ENCODE measurements at regions not wholly inside any gene's neighbourhood (a gene's known extent, or its start where the extent isn't known, plus 50 kb on each side); places are given as distances from the start of the nearest gene placed in this dataset.

DNA sequence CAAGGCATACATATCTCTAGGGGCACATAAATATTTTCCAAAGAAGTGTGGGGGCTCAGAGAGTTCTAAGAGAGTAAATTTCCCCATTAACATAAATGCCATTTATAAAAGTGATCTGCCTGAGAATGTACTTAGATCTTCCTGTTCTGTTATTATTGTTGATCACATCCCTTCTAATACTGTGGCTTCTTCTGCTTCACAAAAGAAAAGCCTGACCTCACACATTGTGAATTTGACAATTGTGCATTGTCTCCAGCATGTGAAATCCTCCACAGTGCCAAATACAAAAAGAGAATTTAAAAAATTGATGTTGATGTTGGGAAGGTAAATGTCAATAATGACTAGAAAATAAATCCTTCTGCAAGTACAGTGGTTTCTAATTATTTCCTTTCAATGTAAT lies 330.5 kb upstream of the LRIG3 start:
- H3K27ac ChIP-seq, result no peak overlapping the region
- TF ChIP-seq ZFX (IDR thresholded peaks at IDR 0.05), result no peak
- TF ChIP-seq, protein P1, sequence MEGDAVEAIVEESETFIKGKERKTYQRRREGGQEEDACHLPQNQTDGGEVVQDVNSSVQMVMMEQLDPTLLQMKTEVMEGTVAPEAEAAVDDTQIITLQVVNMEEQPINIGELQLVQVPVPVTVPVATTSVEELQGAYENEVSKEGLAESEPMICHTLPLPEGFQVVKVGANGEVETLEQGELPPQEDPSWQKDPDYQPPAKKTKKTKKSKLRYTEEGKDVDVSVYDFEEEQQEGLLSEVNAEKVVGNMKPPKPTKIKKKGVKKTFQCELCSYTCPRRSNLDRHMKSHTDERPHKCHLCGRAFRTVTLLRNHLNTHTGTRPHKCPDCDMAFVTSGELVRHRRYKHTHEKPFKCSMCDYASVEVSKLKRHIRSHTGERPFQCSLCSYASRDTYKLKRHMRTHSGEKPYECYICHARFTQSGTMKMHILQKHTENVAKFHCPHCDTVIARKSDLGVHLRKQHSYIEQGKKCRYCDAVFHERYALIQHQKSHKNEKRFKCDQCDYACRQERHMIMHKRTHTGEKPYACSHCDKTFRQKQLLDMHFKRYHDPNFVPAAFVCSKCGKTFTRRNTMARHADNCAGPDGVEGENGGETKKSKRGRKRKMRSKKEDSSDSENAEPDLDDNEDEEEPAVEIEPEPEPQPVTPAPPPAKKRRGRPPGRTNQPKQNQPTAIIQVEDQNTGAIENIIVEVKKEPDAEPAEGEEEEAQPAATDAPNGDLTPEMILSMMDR (conservative IDR thresholded peaks at IDR 0.05), result no peak

DNA sequence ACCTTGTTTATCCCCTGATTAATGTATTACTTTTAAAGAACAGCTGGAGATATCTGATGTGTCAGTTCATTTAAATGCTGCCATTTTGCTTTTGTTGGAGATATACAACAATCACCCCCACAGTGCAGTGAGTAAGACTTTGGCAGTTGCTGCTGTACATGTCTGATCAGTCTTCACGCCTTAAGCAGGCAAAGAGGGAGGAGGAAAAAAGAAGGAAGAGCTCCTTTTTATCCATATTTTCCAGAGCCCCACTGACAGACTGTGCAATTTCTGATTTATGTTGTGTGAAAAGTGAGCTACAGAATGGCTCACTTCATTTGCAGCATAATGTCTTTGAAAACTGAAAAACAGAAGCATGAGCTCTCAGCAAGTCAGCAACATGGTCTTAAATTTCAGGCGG lies 319.7 kb upstream of the LRIG3 start:
- no peak overlapping the region for H3K27ac ChIP-seq
- TF ChIP-seq, protein P1 (conservative IDR thresholded peaks at IDR 0.05), result no peak
- no peak for TF ChIP-seq ZFX (IDR thresholded peaks at IDR 0.05)

DNA sequence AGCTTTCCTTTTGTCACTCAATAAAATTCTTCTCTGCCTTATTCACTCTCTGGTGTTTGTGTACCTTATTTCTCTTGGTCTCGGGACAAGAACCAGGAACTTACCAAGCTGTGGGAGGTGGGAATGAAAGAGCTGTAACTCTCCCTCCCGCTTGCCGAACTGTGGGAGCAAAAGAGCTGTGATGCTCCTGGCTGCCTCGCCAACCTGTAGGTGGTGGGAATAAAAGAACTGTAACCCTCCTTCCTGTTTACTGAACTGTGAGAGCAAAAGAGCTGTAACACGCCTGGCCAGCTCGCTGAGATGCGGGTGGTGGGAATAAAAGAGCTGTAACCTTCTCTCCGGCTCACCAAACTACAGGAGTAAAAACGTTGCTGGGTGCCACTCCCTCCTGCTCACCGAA lies 314.1 kb upstream of the LRIG3 start:
- TF ChIP-seq ZFX (IDR thresholded peaks at IDR 0.05), result no peak
- TF ChIP-seq, protein P1 (conservative IDR thresholded peaks at IDR 0.05), result no peak
- H3K27ac ChIP-seq, result no peak overlapping the region

DNA sequence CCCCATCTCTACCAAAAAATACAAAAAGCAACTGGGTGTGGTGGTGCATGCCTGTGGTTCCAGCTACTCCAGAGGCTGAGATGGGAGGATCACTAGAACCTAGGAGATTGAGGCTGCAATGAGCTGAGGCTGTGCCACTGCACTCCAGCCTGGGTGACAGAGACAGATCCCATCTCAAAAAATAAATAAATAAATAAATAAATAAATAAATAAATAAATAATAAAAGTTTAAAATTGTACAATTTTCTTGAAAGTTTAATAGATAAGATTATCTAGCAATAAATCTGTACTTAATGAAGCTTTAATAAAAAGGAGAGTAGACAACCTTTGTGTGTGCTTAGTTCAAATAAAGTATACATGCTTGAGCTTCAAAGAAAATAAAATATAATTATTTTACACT lies 310.0 kb upstream of the LRIG3 start:
- TF ChIP-seq, protein P1 (conservative IDR thresholded peaks at IDR 0.05), result no peak
- no peak for TF ChIP-seq ZFX (IDR thresholded peaks at IDR 0.05)
- no peak overlapping the region for H3K27ac ChIP-seq

DNA sequence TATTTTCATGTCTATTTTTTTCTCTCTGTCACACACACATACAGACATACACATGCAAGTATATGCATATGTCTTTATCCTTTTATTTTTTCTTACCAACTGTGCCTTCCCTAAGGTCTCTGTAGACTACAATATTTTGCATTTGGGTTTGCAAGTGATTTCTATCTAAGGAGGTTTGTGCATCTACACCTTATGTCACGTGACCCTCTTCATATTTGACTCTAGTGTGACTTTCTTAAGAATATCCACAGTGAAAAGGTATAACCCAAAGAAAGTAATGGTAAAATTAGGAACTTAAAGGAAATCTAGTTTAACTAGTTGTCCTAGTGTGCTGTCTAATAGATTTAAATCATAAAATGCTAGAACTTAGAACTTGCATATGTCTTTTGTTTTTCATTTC lies 298.8 kb upstream of the LRIG3 start:
- no peak overlapping the region for H3K27ac ChIP-seq
- TF ChIP-seq ZFX (IDR thresholded peaks at IDR 0.05), result no peak

DNA sequence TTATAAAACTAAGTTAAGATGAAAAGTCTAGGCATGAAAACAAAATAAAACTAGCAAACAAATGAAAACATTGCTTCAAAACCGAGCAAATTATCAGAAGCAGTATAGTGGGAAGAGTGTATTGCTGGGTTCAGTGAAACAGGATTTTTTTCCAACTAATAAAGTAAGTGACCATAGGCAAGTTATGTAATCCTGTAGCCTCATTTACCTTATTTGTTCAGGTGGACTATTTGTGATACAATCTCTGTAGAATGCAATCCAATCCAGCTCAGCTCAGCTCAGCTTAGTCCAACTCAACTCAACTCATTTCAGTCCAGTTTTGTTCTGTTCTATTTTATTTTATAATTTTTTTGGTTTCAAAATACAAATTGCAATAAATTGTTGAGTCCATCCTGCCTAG lies 276.7 kb upstream of the LRIG3 start:
- TF ChIP-seq, protein P1 (conservative IDR thresholded peaks at IDR 0.05), result no peak
- no peak for TF ChIP-seq ZFX (IDR thresholded peaks at IDR 0.05)

DNA sequence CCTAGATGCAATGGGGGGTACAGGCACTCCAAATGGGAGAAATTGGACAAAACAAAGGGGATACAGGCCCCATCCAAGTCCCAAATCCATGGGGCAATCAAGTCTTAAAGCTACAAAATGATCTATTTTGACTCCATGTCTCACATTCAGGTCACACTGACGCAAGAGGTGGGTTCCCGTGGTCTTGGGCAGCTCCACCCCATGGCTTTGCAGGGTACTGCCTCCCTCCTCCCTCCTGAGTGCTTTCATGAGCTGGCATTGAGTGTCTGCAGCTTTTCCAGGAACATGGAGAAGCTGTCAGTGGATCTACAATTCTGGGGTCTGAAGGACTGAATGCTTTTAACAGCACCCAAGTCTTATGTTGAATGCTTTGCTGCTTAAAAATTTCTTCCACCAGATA lies 274.5 kb upstream of the LRIG3 start:
- TF ChIP-seq, protein P1 (conservative IDR thresholded peaks at IDR 0.05), result no peak; the same call in 1 of the 2 replicates
- no peak for TF ChIP-seq ZFX (IDR thresholded peaks at IDR 0.05)
- H3K27ac ChIP-seq, result no peak overlapping the region

More for the DNA sequence above, 276.7 kb upstream of the LRIG3 start:
- no peak overlapping the region for H3K27ac ChIP-seq

DNA sequence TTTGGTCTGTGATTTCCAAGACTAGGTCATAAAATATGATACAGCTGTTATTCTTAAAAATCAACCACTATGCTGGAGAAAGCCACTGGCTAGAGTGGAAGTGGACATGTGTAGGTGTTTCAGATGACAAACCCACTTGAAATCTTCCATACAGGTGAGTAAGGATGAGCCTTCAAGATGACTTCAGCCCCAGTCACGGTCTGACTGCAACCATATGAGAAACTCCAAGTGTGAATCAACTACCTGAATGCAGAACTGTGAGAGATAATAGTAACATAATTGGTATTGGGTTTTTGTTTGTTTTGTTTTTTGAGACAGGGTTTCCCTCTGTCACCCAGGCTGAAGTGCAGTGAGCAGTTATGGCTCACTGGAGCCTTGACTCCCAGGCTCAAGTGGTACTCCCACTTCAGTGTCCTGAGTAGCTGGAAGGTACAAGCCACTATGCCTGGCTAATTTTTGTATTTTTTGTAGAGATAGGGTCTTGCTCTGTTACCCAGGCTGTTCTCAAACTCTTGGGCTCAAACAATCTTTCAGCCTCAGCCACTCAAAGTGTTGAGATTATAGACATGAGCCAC lies 273.3 kb upstream of the LRIG3 start:
- no peak overlapping the region for H3K27ac ChIP-seq
- TF ChIP-seq ZFX (IDR thresholded peaks at IDR 0.05), result no peak
